Stimulated activated CD4-positive, alpha-beta T cell treated with anti-CD3 and anti-CD28 coated beads, Interleukin-4, amount 100 ng/mL, for 48 hours (primary cell): ENCODE measurements at regions not wholly inside any gene's neighbourhood (a gene's known extent, or its start where the extent isn't known, plus 50 kb on each side); places are given as distances from the start of the nearest gene placed in this dataset.
A peak's percentile ranks its signal among the peaks of the same experiment; 100 is the strongest.

Experiments
- DNase-seq, 2 donors: peaks; one replicate each; pipeline ENCODE4 v3.0.0-alpha.2; 2020; ENCODE audit warnings: low read depth in 2 of 2

GRCh38 chr16:74169687-74170376, 126.8 kb upstream of the PSMD7 start:
- DNase-seq: no peak

- DNase-seq: no peak
Measured at GRCh38 chr16:74169066-74169465, 127.5 kb upstream of the PSMD7 start.

GRCh38 chr16:74168445-74168844, 128.2 kb upstream of the PSMD7 start:
- DNase-seq: no peak

DNA sequence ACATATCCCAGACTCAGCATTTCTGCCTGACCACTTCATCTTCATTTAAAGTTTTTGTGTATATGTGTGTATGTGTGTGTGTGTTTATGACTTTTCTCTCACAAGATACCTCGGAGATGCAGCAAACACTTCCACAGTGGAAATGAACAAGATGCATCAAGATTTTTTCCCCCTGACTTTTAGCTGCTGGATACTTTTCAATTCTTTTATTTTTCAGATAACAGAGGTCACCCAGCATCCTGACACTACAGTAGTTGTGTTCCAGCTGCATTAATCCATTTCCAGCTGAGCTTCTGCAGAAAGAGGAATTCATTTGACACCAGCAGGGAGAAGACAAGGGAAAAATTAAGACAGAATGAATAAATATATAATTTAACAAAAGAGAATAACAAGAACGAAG, 130.2 kb upstream of the PSMD7 start:
- no peak for DNase-seq

DNA sequence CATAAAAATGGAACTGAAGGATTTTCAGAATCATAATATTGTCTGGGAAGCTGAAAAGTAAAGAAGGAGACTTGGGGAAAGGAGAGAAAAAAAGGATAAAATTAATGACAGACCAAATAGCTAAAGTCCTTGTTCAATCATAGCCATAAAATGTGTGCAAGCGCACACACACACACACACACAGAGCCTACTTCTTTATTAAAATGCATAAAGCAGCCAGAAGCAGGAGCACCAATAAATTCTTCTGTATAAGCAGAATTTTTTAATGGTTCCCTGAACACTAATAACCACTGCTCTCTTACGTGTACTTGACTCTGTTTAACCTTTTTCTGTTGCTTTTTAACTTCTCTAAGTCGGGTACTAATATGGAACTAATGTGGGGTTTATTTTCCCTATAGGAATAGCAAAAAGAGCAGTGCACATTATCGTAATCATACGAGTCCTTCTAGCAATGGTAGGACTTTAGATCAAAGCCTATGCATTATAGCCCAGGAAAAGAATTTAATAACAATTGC, 131.0 kb upstream of the PSMD7 start:
- DNase-seq: no peak

GRCh38 chr16:74160759-74161158, 135.9 kb upstream of the PSMD7 start:
- DNase-seq: no peak

DNA sequence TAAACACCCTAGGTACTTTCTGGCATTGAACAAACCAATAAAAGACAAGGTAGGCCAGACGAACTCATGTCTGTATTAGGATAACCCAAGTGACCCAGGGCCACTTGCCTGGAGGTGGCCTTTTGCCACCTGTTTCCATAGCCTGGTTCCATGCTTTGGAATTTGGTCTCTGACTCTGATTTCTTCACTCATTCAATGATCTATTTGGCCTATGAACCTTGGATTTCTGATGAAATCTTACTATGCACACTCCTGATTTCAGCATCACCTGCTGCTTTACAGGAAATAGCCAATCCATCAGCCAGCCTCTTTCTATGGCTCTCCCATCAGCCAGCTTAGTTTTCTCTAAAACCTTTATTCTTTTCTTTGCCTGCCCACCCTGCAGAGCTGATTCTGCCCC, 142.8 kb upstream of the PSMD7 start:
- no peak for DNase-seq

GRCh38 chr16:74146643-74147042, 150.0 kb upstream of the PSMD7 start:
- DNase-seq: no peak

GRCh38 chr16:74143171-74143570, 153.4 kb upstream of the PSMD7 start:
- no peak for DNase-seq

- DNase-seq: no peak
Measured at GRCh38 chr16:74141015-74141414, 155.6 kb upstream of the PSMD7 start.

- no peak for DNase-seq
Measured at GRCh38 chr16:74140557-74140956, 156.1 kb upstream of the PSMD7 start.

GRCh38 chr16:74123826-74124225, 172.8 kb upstream of the PSMD7 start:
- DNase-seq: no peak

DNA sequence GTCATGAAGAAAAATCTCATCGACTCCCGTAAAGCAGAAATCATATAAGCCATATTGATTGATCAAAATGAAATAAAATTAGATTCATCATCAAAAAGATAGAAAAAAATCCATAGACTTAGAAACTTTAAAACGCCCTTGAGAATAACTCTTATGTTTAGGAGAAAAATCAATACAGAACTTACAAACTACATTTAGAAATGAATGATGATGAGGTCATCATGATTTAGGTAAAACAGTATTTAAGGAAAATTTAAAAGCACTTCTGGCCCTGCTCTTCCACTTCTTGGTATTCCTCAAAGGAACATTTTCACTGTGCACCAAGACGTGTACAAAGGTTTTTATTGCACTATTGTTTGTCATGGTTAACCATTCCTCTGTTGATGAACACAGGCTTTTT, 173.4 kb upstream of the PSMD7 start:
- DNase-seq: no peak

DNA sequence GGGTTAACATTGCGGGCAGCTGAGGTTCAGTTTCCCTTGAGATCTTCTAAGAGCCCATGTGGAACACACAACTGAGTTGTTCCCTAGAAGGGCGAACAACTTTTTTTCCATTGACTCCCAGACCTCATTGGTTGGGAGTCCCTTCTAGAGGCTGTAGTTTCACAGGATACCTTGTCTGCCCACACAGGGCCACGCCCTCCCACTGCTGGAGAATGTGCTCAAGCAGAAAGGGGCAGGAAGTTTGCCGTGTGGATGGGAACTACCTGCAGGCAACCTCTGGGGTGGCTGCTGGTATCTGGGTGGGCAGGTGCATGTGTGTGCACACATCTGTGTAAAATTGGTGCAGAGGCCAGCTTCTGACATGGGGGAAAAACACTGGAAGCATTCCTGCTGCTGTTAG, 178.8 kb upstream of the PSMD7 start:
- DNase-seq: no peak

DNA sequence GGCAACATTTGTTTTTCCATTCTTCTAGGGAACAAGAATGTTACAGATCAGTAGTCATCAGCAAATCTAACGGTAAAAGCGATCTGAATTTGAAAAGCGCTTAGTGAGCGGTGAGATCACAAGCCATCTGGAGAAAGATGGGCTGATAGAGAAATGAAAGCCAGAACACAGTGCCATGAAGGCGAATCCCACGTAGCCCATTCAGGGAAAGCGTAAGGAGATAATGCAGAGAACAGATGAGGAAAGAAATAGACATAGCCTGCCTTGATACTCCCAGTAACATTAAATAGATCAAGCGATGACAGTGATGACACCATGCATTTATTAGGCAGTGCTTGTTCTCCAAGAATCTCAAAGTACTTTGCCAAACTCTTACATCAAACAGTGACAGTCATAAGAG, 183.1 kb upstream of the PSMD7 start:
- DNase-seq: no peak

- DNase-seq: no peak
Measured at GRCh38 chr16:74111456-74111982, 185.1 kb upstream of the PSMD7 start.

DNA sequence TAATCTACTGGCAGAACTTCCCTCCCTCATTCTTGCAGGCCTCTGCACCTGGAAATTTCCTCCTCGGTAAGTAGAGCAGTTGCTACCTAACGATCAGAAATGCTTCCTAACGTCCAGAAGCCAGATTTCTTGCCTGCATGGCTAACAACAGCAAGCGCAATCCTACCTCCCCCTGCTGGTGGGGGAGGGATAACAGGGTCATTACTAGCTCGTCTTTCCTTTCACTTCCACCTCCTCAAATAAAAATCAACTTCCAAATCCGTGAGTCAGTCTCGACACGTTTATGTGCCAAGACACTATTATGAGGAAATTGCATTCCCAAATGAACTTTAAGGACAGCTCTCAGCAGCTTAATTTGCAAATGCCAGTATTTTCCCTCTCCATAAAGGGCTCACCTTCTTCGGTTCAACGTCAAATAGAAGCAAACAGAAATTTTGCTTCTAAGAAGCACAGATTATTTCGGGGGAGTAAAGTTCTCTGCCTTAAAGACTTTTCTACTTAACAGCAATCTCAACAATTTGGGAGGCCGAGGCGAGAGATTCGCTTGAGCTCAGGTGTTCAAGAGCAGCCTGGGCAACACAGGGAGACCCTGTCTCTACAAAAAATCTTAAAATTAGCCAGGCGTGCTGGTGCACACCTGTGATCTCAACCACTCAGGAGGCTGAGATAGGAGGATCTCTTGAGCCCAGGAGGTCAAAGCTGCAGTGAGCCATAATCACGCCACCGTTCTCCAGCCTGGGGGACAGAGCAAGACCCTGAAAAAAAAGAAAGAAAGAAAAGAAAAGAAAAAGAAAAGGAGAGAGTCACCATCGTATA, 188.6 kb upstream of the PSMD7 start:
- DNase-seq: peak; percentile 21 to 22

DNA sequence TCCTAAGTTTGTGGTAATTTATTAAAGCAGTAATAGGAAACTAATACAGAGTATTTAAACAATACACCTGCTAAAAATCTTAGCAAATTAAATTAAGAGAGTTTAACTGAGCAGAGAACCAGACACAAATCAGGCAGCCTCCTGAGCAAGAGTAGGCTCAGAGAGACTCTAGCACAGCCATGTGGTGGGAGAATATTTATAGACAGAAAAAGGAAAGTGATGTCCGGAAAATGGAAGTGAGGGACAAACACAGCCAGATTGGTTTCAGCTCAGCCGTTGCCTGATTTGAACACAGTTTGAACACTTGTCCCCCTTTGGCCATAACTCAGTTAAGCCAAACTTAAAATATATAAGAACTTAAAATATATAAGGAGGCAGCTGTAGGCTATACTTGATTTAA, 192.6 kb upstream of the PSMD7 start:
- no peak for DNase-seq

DNA sequence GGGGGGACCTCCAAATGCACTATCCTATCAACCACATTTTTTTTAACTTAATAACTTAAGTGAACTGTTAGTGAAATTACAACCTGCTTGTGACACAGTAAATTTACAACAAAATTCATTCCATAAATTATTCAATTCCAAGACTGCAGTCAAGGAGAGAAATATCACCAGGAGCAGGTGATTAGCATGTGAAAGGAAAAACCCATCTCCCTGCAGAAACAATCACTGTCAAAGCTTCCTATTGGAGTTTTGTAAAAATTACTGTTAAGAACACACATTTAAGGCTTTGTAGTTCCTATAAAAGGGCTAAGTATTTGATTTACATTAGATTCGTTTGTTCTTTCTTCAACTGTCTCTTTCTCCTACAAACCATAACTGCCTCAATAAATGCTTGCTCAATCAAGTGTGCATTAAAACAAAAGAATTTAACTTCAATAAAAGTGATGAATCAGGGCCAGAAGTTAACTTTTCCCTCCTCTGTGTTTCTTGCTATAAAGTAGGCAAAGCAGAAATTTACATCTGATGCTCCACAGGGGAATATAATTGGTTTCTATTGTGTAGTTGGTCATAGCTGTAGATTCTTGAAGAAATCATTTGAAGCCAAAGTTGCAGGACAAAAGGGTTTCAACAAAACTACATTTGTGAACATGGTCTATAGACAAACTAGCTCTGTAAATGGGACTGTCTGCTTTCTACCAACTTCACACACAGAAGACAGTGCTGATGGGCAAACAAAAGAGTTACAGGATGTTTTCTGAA, 195.1 kb upstream of the PSMD7 start:
- DNase-seq: no peak

GRCh38 chr16:74100395-74101326, 196.0 kb upstream of the PSMD7 start:
- DNase-seq: no peak

GRCh38 chr16:74099530-74099929, 197.1 kb upstream of the PSMD7 start:
- DNase-seq: no peak
